Prostate gland (tissue), 2 donors: ENCODE measurements at regions not wholly inside any gene's neighbourhood (a gene's known extent, or its start where the extent isn't known, plus 50 kb on each side); places are given as distances from the start of the nearest gene placed in this dataset.

ENCODE experiments used
- DNase-seq: peaks from one replicate; pipeline ENCODE4 v3.0.0-alpha.2; 2019; ENCODE audit warnings: low spot score
- H3K27ac ChIP-seq, 2 donors: fragments of 200-600 bp; sonication (generic); 2 replicates each; pipeline ENCODE4 v1.5.1; 2017 to 2019
- H3K27me3 ChIP-seq: fragments of 200-600 bp; sonication (generic); replicated peaks from 2 replicates; pipeline ENCODE4 v1.5.1; 2019; ENCODE audit not compliant: insufficient read depth
- H3K36me3 ChIP-seq, 2 donors: fragments of 200-600 bp; sonication (generic); 1 replicate in 1 of 2; 2 replicates in 1 of 2; pipeline versions ENCODE4 v1.5.1 to v1.8.1; 2017 to 2019
- H3K4me1 ChIP-seq: fragments of 200-600 bp; sonication (generic); replicated peaks from 2 replicates; pipeline ENCODE4 v1.5.1; 2019
- H3K4me3 ChIP-seq, 2 donors: fragments of 200-600 bp; sonication (generic); 2 replicates each; pipeline ENCODE4 v1.5.1; 2017 to 2019
- H3K9me3 ChIP-seq: fragments of 200-600 bp; sonication (generic); 2 replicates; pipeline ENCODE4 v1.5.1; 2017
- POLR2A ChIP-seq: fragments of 450-650 bp; IDR thresholded peaks from one replicate; pipeline ENCODE4 v1.6.1; 2016; ENCODE audit warnings: antibody characterized with exemption, mild to moderate bottlenecking
- POLR2AphosphoS5 ChIP-seq: sonication (generic); formaldehyde crosslinking; IDR thresholded peaks from one replicate; pipeline ENCODE4 v1.6.1; 2017; ENCODE audit warnings: antibody characterized with exemption
- WGBS: methylation state at CpG from one replicate; pipeline ENCODE4 v1.1.5; 2018; 5-methylcytosine and 5-hydroxymethylcytosine counted together
- intact Hi-C: fragments of 100-400 bp; cut with DNase I; formaldehyde crosslinking; loops from one replicate; pipeline ENCODE4 v1.14.2; 2022
- TF ChIP-seq, protein P1 (sequence below), 4 experiments: fragments of 200-600 bp in 2 of 4; fragments of 450-650 bp in 2 of 4; sonication (generic) in 2 of 4; IDR thresholded peaks; 1 replicate in 3 of 4; 2 replicates in 1 of 4; pipeline ENCODE4 v1.5.1; 2016 to 2019; ENCODE audit warnings: antibody characterized with exemption in 4 of 4, mild to moderate bottlenecking in 2 of 4, moderate library complexity in 2 of 4

DNA sequence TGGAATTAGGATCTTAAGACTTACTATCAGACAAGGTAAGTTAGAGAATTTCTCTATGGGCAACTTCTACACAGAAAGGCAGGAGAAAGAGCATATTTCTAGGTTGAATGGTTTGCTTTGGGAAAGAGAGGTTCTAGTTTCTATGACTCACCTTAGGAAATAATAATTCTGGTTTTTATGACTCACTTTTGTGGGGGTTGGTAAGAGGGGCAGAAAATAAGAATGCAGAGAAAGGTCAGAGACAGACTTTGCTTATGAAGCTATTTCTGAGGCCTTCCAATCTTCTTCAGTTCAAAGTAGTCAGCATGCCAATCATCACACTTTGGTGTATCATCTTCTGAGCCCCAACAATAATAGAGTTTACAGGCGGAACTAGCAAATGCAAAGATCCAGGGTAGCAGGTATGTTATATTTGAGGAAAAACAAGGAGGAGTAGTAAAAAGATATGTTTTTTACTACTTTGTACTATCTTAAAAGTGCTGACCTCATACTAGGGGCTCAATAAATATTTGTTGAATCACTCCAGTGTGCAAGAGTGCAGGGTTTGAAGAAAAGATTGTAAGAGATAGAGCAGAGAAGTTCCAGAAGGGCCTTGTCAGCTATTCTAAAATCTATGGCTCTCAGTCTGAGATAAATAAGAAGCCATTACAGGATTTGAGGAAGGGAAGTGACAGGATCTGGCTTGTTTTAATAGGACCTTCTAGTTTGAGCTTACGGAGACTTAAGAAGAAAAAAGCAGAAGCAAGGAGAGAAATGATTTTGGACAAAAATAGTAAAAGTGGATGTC is 56.7 kb upstream of the LRFN5 start:
- H3K4me1 ChIP-seq: no peaks in the 10 kb centered on the region
- H3K9me3 ChIP-seq: no peaks in the 10 kb centered on the region
- no peaks in the 10 kb centered on the region for H3K36me3 ChIP-seq
- H3K27ac ChIP-seq: no peak overlapping the region
- no peak overlapping the region for H3K4me3 ChIP-seq
- H3K27me3 ChIP-seq: no peaks in the 10 kb centered on the region
- intact Hi-C loops: no loop called here
- DNase-seq: no peak
- WGBS: 42% methylated on average over 2 of the region's 2 CpGs
- TF ChIP-seq, protein P1, sequence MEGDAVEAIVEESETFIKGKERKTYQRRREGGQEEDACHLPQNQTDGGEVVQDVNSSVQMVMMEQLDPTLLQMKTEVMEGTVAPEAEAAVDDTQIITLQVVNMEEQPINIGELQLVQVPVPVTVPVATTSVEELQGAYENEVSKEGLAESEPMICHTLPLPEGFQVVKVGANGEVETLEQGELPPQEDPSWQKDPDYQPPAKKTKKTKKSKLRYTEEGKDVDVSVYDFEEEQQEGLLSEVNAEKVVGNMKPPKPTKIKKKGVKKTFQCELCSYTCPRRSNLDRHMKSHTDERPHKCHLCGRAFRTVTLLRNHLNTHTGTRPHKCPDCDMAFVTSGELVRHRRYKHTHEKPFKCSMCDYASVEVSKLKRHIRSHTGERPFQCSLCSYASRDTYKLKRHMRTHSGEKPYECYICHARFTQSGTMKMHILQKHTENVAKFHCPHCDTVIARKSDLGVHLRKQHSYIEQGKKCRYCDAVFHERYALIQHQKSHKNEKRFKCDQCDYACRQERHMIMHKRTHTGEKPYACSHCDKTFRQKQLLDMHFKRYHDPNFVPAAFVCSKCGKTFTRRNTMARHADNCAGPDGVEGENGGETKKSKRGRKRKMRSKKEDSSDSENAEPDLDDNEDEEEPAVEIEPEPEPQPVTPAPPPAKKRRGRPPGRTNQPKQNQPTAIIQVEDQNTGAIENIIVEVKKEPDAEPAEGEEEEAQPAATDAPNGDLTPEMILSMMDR (IDR thresholded peaks at IDR 0.05): no peak
- no peak for TF ChIP-seq POLR2A
- TF ChIP-seq POLR2AphosphoS5: no peak

DNA sequence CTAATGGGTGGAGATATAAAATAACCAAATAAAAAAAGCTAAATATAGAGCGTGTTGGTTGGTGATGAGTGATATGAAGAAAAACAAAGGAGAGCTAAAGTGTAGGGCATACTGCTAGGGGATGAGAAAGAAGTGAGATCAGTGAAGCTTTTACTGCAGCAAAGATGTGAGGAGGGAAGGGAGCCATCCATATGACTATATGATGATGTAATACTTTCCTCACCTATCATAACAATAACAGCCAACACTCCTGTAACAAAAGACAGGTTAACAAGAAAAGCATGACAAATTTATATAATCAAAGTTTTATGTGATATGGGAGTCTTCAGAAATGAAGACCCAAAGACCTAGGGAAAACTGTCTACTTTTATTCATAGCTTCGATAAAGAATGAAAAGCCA is 57.4 kb upstream of the LRFN5 start:
- H3K4me1 ChIP-seq: no peaks in the 10 kb centered on the region
- no peak overlapping the region for H3K4me3 ChIP-seq
- no peak for TF ChIP-seq POLR2AphosphoS5
- TF ChIP-seq, protein P1 (IDR thresholded peaks at IDR 0.05): no peak
- no peak for TF ChIP-seq POLR2A
- no peak overlapping the region for H3K27ac ChIP-seq
- WGBS: 89% methylated on average over 2 of the region's 2 CpGs
- DNase-seq: no peak
- intact Hi-C loops: no loop called here
- no peaks in the 10 kb centered on the region for H3K9me3 ChIP-seq
- no peaks in the 10 kb centered on the region for H3K36me3 ChIP-seq
- no peaks in the 10 kb centered on the region for H3K27me3 ChIP-seq

DNA sequence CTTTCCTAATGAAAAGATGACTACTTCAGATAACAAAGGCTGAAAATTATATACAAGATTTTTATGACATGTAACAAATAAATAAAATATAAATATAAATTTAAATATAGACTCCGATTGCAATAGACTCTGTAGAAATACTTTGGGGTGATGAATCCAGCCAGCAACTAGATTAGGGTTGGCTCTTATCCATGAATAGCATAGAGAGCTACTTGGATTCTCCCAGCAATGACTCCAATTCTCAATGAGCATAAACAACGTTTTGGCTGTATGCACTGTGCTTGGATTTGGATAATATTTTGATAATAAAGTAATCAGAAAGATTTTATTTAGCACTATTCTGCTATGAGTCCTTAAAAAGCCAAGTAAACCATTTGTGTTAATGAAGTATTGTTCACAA is 58.0 kb upstream of the LRFN5 start:
- Histone ChIP-seq H3K4me1 (no peaks in the 10 kb centered on the region), H3K36me3 (no peaks in the 10 kb centered on the region), H3K27ac (no peak overlapping the region), H3K9me3 (no peaks in the 10 kb centered on the region), H3K27me3 (no peaks in the 10 kb centered on the region), H3K4me3 (no peak overlapping the region)
- WGBS: 60% methylated on average over 2 of the region's 2 CpGs
- intact Hi-C loops: no loop called here
- TF ChIP-seq, protein P1 (IDR thresholded peaks at IDR 0.05): no peak
- TF ChIP-seq POLR2AphosphoS5 (no peak), POLR2A (no peak)
- DNase-seq: no peak

DNA sequence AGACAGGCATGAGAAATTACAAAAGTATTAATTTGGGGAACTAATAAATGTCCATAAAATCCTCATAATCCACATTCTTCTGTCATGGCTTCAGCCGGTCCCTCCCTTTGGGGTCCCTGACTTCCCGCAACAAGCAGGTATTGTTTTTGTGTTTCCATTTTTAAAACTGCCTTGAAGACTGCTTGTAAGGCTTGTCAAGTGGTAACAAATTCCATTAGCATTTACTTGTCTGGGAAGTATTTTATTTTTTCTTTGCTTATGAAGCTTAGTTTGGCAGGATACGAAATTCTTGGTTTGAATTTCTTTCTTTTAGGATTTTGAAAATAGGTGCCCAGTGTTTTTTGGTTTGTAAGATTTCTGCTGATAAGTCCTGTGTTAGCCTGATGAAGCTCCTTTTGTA is 65.3 kb upstream of the LRFN5 start:
- WGBS: 89% methylated on average over 3 of the region's 3 CpGs
- H3K36me3 ChIP-seq: no peaks in the 10 kb centered on the region

More for the DNA sequence above, 65.3 kb upstream of the LRFN5 start:
- H3K4me3 ChIP-seq: no peak overlapping the region
- no peak overlapping the region for H3K27ac ChIP-seq
- no peak for DNase-seq
- no peaks in the 10 kb centered on the region for H3K9me3 ChIP-seq
- no peaks in the 10 kb centered on the region for H3K27me3 ChIP-seq
- H3K4me1 ChIP-seq: no peaks in the 10 kb centered on the region
- intact Hi-C loops: no loop called here
- no peak for TF ChIP-seq POLR2A
- TF ChIP-seq, protein P1 (IDR thresholded peaks at IDR 0.05): no peak
- TF ChIP-seq POLR2AphosphoS5: no peak
